ENCODE measurements at regions not wholly inside any gene's neighbourhood (a gene's known extent, or its start where the extent isn't known, plus 50 kb on each side); places are given as distances from the start of the nearest gene placed in this dataset. TPM values are rescaled to one million over a fixed set of nuclear protein-coding genes. Genes with fewer than 3 reads are reported as not detected.
"Not testable (repeated sequence)": the region's sequence is repeated elsewhere in the genome, so short reads cannot be mapped to it uniquely, and the experiment has no call there.

GRCh38 chr21:10005791-10006190 is 515.6 kb upstream of the TPTE start:
- not testable (repeated sequence) for H3K4me1 ChIP-seq (ENCODE audit: insufficient read depth); DNase-seq (ENCODE audit: low spot score); H3K27me3 Mint-ChIP-seq (ENCODE audit: insufficient read depth, low read depth, poor library complexity); ATAC-seq; H3K27me3 ChIP-seq (ENCODE audit: insufficient read depth); H3K4me1 Mint-ChIP-seq; H3K4me2 ChIP-seq; H3K79me2 ChIP-seq (replicated peaks; ENCODE audit: insufficient read depth); H3K4me3 Mint-ChIP-seq; H2AFZ ChIP-seq; H3K27ac ChIP-seq (ENCODE audit: low read depth); H3K27ac Mint-ChIP-seq; H3K4me3 ChIP-seq; H3F3A ChIP-seq (replicated peaks; ENCODE audit: low read depth); H4K20me1 ChIP-seq (replicated peaks; ENCODE audit: insufficient read depth); H3K9me2 ChIP-seq (ENCODE audit: insufficient read depth)
- Mint-ChIP-seq H3K36me3 (ENCODE audit: low read depth) (peaks cover 30% of the 10 kb centered on the region), H3K9me3 (peaks cover 74% of the 10 kb centered on the region)
- H3K36me3 ChIP-seq (ENCODE audit: insufficient read depth), result peaks cover 17% of the 10 kb centered on the region; the same call in 1 of the 2 replicates

- H4K20me1 ChIP-seq (replicated peaks; ENCODE audit: insufficient read depth); H3K4me1 Mint-ChIP-seq; H2AFZ ChIP-seq; H3K4me3 ChIP-seq; H3K27me3 Mint-ChIP-seq (ENCODE audit: insufficient read depth, low read depth, poor library complexity); H3K9me2 ChIP-seq (ENCODE audit: insufficient read depth); H3K4me1 ChIP-seq (ENCODE audit: insufficient read depth); H3F3A ChIP-seq (replicated peaks; ENCODE audit: low read depth); H3K27ac ChIP-seq (ENCODE audit: low read depth); H3K79me2 ChIP-seq (replicated peaks; ENCODE audit: insufficient read depth); H3K27ac Mint-ChIP-seq; H3K4me3 Mint-ChIP-seq; H3K4me2 ChIP-seq; ATAC-seq; DNase-seq (ENCODE audit: low spot score); H3K27me3 ChIP-seq (ENCODE audit: insufficient read depth): not testable (repeated sequence)
- Mint-ChIP-seq H3K9me3 (peaks cover 33% of the 10 kb centered on the region), H3K36me3 (ENCODE audit: low read depth) (peaks cover 21% of the 10 kb centered on the region; the same call in 2 of the 3 replicates)
- peaks cover 16% of the 10 kb centered on the region; the same call in 1 of the 2 replicates for H3K36me3 ChIP-seq (ENCODE audit: insufficient read depth)
These were observed 504.4 kb upstream of the TPTE start for GRCh38 chr21:10016991-10017390.

GRCh38 chr21:10017757-10018156 is 503.6 kb upstream of the TPTE start:
- not testable (repeated sequence) for H3K27me3 Mint-ChIP-seq (ENCODE audit: insufficient read depth, low read depth, poor library complexity); ATAC-seq; H3K4me1 Mint-ChIP-seq; H3K4me3 ChIP-seq; H3K4me2 ChIP-seq; H3K4me1 ChIP-seq (ENCODE audit: insufficient read depth); H3K4me3 Mint-ChIP-seq; H2AFZ ChIP-seq; H3K27ac ChIP-seq (ENCODE audit: low read depth); H3K27ac Mint-ChIP-seq; H4K20me1 ChIP-seq (replicated peaks; ENCODE audit: insufficient read depth); H3F3A ChIP-seq (replicated peaks; ENCODE audit: low read depth); H3K27me3 ChIP-seq (ENCODE audit: insufficient read depth); H3K79me2 ChIP-seq (replicated peaks; ENCODE audit: insufficient read depth); DNase-seq (ENCODE audit: low spot score); H3K9me2 ChIP-seq (ENCODE audit: insufficient read depth)
- peaks cover 28% of the 10 kb centered on the region for H3K9me3 Mint-ChIP-seq
- H3K36me3 Mint-ChIP-seq (ENCODE audit: low read depth), result peaks cover 17% of the 10 kb centered on the region; the same call in 2 of the 3 replicates
- peaks cover 21% of the 10 kb centered on the region; the same call in 1 of the 2 replicates for H3K36me3 ChIP-seq (ENCODE audit: insufficient read depth)

GRCh38 chr21:10021462-10021861 is 499.9 kb upstream of the TPTE start:
- peaks cover 33% of the 10 kb centered on the region for H3K36me3 ChIP-seq (ENCODE audit: insufficient read depth)
- H3K27me3 Mint-ChIP-seq (ENCODE audit: insufficient read depth, low read depth, poor library complexity); H3K4me2 ChIP-seq; H3K27me3 ChIP-seq (ENCODE audit: insufficient read depth); DNase-seq (ENCODE audit: low spot score); H3K9me2 ChIP-seq (ENCODE audit: insufficient read depth); H3K4me1 ChIP-seq (ENCODE audit: insufficient read depth); H3K27ac Mint-ChIP-seq; H4K20me1 ChIP-seq (replicated peaks; ENCODE audit: insufficient read depth); H3K4me3 Mint-ChIP-seq; H3K79me2 ChIP-seq (replicated peaks; ENCODE audit: insufficient read depth); H3F3A ChIP-seq (replicated peaks; ENCODE audit: low read depth); H3K27ac ChIP-seq (ENCODE audit: low read depth); H2AFZ ChIP-seq; H3K4me3 ChIP-seq; ATAC-seq; H3K4me1 Mint-ChIP-seq: not testable (repeated sequence)
- peaks cover 11% of the 10 kb centered on the region; the same call in 2 of the 3 replicates for H3K36me3 Mint-ChIP-seq (ENCODE audit: low read depth)
- H3K9me3 Mint-ChIP-seq, result peaks cover 47% of the 10 kb centered on the region

- H3K4me1 ChIP-seq (ENCODE audit: insufficient read depth); H3K4me3 Mint-ChIP-seq; DNase-seq (ENCODE audit: low spot score); ATAC-seq; H3K27me3 ChIP-seq (ENCODE audit: insufficient read depth); H3K79me2 ChIP-seq (replicated peaks; ENCODE audit: insufficient read depth); H3K27me3 Mint-ChIP-seq (ENCODE audit: insufficient read depth, low read depth, poor library complexity); H3K27ac ChIP-seq (ENCODE audit: low read depth); H3K36me3 Mint-ChIP-seq (ENCODE audit: low read depth); H3K4me1 Mint-ChIP-seq; H3K27ac Mint-ChIP-seq; H3K4me3 ChIP-seq; H3K4me2 ChIP-seq; H2AFZ ChIP-seq; H4K20me1 ChIP-seq (replicated peaks; ENCODE audit: insufficient read depth); H3K9me2 ChIP-seq (ENCODE audit: insufficient read depth); H3F3A ChIP-seq (replicated peaks; ENCODE audit: low read depth): not testable (repeated sequence)
- peaks cover 38% of the 10 kb centered on the region for H3K9me3 Mint-ChIP-seq
- peaks cover 38% of the 10 kb centered on the region for H3K36me3 ChIP-seq (ENCODE audit: insufficient read depth)
These were observed 498.6 kb upstream of the TPTE start for GRCh38 chr21:10022745-10023144.

Small RNAs in the stretch of these regions (small RNA-seq; reads per million reads assigned to genes)
- gene AC018692.3 (ENCODE audit: low replicate concordance) (not detected), gene RF00003 (ENCODE audit: low replicate concordance) (1.8 reads per million, percentile 79 among the genes with 10 or more reads in this experiment), gene RF00156 (ENCODE audit: low replicate concordance) (not detected), gene RN7SL52P (ENCODE audit: low replicate concordance) (not detected)
